GM21367 (cell line): ENCODE measurements at regions not wholly inside any gene's neighbourhood (a gene's known extent, or its start where the extent isn't known, plus 50 kb on each side); places are given as distances from the start of the nearest gene placed in this dataset.

Experiments
- ATAC-seq: cut with Tn5 transposase; IDR thresholded peaks from one replicate; pipeline ENCODE4 v1.9.1; 2021; ENCODE audit not compliant: unreplicated experiment

DNA sequence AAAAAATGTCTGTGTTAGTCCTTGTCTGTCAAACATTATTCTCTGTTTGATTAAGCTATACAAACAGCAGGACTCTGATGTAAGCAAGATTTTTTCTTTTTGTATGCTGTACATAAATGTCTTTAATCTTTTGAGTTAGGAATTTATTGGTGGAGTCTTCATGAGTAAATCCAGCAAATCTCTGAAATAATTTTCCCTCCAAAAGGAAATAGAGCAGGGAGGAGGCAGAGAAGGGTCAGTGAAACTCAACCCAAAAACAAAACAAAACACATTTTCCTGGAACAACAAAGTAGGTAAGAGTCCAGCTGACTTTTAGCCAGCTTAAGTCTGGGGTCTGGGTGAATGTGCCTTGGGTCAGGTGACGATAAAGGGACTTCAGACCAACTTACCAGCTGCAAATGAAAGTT, 113.7 kb downstream of the FOXA2 start:
- ATAC-seq, result no peak

DNA sequence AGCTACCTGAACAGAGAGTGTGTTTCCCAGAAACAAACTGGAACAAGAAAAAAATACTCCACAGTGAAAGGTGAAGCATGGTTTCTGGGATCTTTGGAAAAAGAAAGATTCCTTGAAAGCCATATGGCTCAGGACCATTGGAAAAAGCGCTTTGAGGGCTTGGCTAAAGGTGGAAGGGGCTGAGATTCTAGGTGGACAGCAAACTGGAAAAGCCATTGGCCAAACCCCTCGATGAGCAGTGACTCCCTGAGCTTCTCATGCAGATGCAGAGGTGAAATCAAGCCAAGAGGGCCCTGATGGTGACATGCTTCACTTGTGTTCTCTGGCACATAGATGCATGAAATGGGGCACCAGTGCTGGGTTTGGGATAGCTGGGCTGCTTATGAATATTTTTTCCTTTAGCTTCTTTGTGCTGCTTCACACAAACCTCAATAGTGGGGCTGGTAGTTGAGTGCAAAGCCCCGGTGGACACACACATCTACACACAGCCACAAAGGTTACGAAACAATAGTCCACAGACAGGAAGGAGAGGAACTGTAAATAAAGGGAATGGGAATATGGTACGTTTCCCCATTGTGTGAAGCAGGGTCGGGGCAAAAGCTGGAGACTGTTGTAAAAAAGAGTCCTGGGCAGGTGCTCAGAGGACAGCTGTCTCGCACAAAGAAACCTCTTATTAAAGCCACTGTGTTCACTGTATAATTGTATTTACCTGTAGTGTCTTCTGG, 117.8 kb downstream of the FOXA2 start:
- no peak for ATAC-seq

DNA sequence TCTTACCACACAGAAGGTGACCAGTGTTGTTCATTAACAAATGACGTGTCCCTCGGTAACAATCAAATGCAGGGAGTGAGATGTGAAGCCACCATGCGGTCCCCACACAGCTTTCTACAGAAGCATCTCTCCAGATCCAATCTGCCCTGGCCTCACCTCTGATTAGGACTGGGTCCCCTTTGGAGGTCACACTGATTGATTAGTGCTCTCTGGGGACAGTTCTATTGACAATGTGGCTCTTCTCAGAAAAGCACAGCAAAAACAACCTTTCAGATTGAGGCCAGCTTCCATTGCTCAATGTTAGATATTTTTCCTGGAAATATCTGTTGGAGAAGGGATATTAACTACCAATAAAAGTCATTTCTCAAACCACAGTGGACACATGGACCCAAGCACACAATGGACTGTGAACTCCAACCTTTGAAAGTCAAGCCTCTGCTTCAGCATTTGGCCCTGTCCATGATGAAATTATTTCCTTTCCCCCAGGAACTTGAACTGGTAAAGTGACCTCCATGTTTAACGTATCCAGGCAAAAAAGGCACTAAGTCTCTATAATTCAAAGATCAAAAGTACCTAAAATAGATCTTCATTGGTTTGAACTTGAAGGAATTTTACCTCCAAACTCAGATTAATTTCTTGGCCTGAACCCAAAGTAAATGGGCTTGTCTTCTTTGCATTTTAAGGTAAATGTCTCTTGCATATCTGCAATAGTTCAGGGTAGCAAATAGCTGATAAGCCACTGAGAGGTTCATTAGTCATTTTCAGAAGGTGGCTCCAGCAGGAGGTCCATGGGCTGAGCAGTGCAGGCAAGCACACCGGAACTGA, 118.5 kb downstream of the FOXA2 start:
- no peak for ATAC-seq

DNA sequence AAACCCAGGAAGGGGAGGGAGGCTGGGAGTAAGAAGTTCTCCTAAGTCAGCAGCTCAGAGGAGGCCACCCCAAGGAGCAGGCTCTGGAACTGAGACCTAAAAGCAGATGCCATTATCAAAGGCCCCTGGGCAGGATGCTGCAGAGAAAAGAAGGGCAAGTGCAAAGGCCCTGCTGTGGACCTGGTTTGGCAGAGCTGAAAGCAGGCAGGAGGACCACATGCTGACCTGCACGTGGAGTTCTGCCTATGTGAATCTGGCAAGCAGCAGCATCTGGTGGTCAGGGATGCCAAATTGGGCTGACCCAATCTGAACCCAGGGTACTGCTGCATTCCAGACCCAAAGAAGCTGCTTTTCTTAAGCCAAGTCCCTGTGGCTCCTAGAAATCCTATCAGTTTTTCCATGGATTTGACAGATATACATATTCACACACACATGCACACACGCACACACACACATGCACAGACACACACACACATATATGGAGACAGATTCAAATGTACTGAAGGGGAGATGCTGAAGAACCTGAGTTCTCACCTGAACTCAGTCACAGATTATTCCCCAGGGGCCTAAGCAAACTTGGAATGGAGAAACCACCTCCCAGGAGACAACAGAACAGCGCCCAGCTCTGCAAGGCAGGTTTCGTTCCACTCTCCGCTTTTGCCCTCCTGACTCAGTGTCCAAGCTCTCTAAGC, 119.9 kb downstream of the FOXA2 start:
- ATAC-seq, result no peak

DNA sequence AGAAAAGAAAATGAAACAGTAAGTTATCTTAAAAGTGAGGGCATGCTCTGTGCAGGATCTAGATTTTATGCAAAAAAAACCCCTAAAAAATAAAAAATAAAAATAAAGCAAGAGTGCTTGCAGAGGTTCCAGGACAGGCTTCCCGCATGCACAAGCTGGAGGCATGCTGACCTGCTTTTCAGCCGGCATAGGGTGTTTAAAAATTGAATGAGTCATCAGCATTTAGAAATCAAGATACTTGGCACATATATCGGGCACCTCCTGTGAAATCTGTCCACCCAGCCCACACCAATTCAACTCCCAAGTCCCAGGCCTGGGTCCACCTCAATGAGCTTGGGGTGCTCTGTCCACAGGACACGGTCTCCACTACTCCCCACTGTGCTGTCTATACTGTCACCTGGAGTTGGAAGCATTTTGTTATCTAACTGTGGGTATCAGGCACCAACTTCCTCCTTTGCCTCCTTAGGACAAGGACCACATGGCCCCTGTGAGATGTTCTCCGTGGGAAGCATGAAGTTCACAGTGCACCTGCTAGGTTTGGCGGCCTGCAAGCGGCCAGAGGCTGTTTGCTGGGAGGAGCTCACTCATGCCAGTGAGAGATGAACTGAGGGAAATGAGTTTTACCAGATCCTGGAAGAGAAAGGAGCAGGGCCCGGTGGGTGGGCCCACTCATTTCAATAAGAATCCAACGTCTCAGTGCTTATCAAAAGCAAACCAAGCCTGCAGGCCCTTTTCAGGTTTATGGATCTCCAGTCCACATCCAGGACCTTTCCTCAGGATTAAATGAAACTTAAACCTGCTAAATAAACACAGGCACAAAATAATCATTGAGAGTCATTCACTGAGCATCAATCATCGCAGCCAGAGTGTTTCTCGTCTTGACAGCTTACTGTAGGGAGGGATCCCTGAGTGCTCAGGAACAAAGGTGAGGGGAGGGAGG, 121.1 kb downstream of the FOXA2 start:
- ATAC-seq, result no peak

DNA sequence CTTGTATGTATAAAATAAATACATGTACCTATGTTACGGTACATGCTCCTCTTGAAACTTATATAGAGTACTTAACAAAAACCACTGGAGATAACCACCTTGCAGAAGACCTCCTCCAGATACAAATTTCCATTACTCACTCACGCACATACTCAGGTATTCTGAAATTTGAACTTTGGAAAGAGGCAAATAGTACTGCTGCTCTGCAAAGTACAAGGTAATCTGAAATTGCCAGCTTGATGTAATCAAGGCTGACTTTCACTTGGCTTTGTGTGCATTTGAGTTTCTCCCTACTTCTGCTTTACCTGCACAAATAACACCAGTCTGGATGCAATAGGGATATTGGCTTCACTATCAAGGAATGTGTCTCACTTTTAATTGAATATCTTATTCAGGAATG, 123.6 kb downstream of the FOXA2 start:
- ATAC-seq, result no peak

DNA sequence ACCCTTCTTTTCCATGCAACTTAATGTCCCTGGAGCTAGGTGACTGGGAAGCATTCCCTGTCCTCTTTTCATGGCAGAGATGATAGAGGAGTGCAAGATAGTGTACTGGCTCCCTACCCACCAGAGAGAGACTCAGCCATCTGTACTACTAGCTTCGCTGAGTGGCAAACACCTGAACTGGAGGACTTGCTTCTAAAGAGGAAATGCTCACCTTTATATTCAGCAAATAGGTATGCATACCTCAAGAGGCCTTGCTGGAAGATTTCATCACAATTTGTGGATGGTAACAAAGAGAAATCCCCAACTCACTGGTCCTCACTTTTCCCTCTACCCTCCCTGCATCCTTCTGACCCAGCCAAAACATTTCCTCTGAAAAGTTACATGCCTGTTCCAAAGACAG, 124.1 kb downstream of the FOXA2 start:
- ATAC-seq, result no peak

DNA sequence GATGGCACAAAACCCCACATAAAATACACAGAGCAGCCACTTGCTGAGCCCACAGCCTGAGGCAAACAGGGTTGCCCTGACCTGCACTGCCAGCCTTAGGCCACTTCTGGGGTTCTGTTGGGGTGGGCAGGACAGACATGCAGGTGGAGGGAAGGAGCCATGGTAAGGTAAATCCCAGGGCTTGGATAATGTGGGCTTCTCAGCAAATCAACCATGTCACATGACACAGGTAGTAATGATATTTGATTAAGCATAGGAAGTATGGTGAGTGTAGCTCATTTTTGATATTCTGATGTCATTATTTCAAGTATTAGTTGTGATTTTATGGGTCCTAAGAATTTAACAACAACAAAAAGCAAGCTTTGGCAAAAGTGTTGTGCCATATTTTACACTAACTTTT, 124.6 kb downstream of the FOXA2 start:
- ATAC-seq, result no peak

DNA sequence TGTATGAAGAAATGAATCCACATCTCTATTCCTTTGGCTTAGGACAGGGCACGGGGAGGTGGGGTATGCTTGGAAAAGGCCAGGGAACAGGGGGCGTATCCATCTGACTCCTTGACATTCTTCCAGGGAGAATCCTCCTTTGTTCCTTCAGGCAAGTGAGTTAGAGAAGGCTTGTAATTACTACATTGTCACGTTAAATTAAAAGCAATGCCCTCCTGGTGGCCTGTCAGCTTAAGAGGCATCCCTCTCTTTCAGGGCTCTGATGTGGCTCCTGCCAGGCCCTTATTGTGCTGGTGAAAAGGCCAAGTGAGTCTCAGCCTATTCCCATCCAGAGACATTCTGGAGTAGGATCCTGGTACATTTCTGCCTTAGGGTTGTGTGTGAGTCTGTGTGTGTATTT, 128.3 kb downstream of the FOXA2 start:
- ATAC-seq, result no peak

DNA sequence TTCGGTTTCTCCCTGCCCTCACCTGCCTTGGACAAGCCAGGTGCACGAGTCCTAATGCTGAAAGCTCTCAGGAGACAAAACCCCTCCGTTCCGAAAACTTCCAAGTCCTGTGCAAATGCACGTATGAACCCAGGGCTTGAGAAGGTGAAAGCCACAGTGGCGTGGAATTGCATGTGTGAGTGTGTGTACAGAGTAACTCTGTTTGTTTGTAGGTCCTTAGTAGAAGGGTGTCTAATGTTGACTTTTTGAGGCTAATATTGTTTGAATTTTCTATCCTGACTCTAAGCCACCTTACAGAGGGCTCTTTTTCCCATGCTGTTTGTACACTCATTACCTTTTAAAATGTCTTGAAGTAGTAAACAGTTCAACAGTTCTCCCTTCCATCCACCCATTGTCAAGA, 129.1 kb downstream of the FOXA2 start:
- ATAC-seq, result no peak

DNA sequence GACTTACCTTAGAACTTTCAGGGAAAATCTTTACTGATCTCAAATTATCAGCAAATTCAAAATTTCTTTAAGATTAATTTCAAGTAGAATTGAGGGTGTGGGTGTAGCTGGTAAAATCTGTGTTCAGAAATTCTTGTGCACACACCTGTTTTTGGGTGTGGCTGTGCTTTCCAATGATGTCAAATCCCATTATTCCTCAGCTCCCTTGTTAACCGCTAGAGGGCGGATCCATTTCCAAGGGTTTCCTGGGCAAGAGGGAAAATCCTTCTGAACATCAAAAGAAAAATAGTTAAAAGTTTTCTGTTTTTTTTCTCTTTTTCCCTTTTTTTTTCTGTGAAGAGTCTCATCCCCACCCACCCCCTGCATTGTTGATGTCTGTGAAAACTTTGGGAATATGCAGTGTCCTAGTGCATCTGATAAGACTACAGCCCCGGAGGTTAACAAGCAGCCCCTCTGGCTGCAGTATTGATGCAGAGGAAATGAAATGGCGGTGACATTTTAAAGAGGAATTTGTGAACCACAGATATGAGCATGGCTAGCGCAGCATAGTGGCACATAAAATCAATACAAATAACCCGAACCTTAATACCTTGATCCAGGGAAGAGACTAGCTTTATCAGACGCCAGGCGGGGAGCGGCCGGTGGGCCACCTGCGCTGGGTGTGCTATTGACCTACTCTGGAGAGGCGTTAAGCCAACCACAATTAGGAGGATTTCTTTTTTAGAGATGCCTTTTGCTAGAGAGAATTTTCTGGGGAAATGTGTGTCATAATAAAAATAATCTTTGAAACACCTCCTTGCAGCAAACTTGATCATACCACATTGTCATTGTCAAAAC, 130.9 kb downstream of the FOXA2 start:
- no peak for ATAC-seq

DNA sequence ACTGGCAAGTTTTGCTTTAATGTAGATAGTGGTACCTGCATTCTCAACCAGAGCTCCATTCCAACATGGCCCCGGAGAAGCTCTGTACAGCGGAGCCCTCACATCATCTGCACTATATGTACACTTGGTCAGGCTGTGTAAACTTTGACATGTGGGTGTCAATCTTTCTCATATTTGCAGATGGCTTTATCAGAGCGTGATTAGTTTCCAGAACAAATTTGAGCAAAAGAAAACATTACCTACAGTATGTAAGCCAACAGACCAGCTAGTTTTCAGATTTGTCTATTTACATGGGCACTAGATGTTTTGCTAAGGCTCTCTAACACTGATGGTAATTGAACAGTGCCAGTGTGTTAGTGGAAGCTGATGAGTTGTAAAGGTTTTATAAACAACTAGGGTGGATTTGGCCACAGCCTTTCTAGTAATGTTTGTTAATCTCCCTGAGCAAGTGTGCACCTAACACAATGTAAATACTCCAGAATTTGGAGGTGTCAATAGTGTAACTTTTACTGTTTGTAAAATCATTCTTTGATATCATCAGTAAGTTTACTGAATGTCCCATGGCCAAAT, 131.8 kb downstream of the FOXA2 start:
- ATAC-seq, result no peak

DNA sequence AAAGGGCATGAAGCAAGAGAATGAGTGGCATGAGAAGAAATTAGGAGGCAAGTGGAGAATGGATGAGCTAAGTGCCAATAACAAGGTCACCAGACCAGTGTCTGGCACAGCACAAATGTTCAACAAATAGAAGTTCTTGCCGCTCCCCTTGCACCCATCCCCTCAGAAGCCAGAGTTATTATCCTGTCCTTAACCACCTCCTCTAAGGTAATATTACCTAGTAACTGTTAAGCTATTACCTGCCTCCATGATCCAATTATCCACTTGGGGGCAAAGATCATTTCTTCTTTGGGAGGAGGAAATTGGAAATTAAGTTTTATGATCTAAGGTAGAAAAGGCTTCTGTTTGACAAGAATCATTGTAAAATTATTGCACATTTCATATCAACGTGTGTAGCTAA, 133.8 kb downstream of the FOXA2 start:
- ATAC-seq, result no peak

DNA sequence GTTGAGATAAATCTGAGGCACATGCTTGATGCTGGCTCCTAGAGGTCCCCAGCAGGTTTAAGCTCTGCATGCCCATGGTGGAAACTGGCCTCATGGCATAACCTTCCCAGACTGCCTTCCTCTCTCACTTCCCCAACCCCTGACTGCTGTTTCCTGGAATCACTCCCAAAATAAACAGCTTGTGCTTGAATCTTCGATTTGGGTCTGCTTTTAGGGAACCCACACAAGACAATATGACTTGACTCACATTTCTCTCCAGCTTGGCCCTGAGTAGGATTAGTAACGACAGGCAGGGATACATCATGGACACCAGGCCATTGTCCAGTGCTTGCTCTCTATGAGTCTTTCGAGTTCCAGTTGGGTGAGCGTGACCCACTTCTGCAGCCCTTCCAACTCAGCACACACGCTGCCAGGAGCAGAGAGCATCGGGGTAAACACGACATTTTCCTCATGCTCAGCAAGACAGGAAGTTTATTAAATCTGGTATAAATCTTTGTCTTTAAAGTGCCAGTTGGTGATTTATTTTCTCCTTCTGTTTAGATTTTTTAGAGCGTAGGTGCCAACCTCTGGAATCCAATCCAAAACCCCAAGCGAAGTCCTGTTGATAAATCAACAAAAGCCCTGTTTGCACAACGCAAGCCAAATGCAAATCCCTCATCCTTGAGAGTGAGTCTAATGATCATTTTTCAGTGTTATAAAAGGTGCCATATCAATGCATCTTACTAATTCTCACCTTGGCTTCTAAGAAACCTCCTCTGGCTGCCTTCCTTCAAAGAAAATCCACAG, 135.0 kb downstream of the FOXA2 start:
- ATAC-seq, result no peak

DNA sequence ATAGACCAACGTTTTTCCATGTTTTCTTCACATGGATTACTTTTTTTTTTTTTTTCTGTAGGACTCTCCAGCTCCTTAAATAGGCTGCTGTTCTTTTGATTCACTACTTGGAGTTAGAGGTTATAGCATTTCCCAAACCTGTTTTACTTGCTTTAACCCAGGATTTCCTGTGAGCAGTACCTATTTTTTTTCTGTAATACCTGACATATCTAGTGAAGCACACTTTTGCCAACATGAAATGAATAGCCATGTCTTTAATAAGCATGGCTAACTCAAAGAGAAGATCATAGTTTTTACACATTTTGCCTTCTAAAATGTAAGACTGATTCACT, 137.0 kb downstream of the FOXA2 start:
- ATAC-seq, result no peak

DNA sequence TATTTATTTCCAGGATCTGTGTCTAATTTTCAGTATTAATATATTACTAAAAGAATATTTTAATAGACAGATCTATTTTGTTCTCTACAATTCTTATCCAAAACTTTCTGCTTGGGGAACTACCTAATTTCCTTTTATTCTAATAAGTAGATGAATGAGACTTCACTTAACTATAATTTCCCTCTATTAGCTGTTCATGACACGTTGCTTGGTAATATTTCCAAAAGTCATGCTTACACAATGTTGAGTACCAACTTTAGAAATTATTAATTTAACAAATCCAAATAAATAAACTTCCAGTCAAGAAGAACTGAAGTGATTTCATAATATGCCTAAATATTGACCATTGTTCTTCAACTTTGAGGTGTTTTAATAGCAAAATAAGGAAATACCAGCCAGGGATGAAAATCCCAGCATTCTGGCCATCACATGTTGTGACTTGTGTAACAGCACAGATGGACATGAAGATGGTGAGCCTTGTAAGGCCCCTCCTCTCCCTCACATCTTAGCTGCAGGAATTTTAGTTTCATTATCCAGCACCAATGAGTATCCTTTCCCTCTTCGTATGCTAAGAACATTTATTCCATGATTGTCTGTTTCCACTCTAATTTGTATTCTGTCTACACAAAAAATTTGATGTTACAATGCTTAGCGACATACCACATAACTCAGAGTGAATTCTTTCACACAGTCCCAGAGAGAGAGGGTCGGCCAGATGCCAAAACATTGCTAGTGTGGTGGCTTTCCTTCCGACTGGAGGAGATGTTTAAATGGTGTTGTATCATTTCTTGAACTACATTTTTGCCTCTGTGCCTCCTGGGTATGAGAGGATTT, 137.5 kb downstream of the FOXA2 start:
- ATAC-seq, result no peak

DNA sequence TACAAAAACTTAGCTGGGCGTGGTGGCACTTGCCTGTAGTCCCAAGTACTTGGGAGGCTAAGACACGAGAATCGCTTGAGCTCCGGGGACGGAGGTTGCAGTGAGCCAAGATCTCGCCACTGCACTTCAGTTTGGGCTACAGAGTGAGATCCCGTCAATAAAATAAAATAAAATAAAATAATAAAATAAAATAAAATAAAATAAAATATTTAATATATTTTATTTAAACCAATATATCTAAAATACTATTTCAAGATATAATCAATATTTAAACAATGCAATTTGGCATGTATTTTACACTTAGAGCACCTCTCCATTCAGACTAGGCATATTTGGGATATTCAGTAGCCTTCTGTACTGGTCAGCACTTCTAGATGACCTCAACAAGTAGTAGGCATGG, 142.1 kb downstream of the FOXA2 start:
- no peak for ATAC-seq

DNA sequence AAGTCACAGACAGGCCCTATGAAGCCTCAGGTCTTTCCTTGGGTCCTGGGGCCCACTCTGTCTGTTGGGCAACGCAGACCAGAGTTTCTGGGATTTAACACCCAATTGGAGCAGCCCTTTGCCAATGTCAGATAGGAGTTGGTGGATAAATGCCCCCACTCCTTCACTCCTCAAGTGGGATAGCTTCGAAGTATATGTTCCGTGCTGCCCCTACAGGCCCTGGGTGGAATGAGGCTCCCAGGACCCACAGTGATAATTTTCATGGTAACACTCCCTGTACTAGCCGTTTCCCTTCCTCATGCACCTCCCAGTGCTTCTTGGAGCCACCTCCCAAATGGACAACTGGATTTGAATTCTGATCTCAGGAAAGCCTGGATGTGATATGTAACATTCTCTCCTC, 145.4 kb downstream of the FOXA2 start:
- no peak for ATAC-seq
